ENCODE measurements at regions not wholly inside any gene's neighbourhood (a gene's known extent, or its start where the extent isn't known, plus 50 kb on each side); places are given as distances from the start of the nearest gene placed in this dataset.
"Not testable (repeated sequence)": the region's sequence is repeated elsewhere in the genome, so short reads cannot be mapped to it uniquely, and the experiment has no call there.

DNA sequence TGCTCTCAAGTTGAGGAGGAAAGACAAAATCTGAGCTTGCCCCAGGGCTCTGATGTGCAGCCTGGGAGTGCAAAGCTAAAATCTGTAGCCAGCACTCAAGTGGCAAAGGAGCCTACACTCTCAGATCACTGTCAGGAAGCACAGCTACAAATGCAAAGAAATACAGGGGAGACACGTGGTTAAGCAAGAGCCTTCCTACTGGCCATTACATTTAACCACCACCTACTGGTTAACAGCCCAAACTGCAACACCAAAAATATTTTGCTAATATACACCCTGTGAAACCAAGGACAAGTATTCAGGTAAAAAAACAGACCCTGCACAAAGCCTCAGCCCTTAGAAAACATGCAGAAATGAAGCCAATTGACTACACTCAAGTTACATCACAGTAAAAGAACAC is 170.4 kb upstream of the FGF16 start:
- DNase-seq (ENCODE audit: low read depth in 1 of 2, low spot score in 1 of 2), result no peak
- Histone ChIP-seq H3K4me3 (replicated peaks; ENCODE audit: insufficient read depth, low read length) (no peak overlapping the region), H3K27ac (replicated peaks) (no peak overlapping the region), H3K27me3 (ENCODE audit: insufficient read depth, poor library complexity, severe bottlenecking) (no peaks in the 10 kb centered on the region)
- TF ChIP-seq GABPA (IDR thresholded peaks at IDR 0.05; ENCODE audit: low read depth) (no peak), POLR2AphosphoS5 (IDR thresholded peaks at IDR 0.05; ENCODE audit: low read depth) (no peak), SPI1 (IDR thresholded peaks at IDR 0.05; ENCODE audit: borderline replicate concordance, low read depth) (no peak), CTCF (IDR thresholded peaks at IDR 0.05; ENCODE audit: insufficient read depth, low read length) (no peak), REST (IDR thresholded peaks at IDR 0.05; ENCODE audit: insufficient replicate concordance, low read depth) (no peak)

- H3K27ac ChIP-seq (replicated peaks), result no peak overlapping the region
- H3K4me3 ChIP-seq (replicated peaks; ENCODE audit: insufficient read depth, low read length), result no peak overlapping the region
- no peak for DNase-seq (ENCODE audit: low read depth in 1 of 2, low spot score in 1 of 2)
- H3K27me3 ChIP-seq (ENCODE audit: insufficient read depth, poor library complexity, severe bottlenecking), result no peaks in the 10 kb centered on the region
- TF ChIP-seq SPI1 (IDR thresholded peaks at IDR 0.05; ENCODE audit: borderline replicate concordance, low read depth), result no peak
- TF ChIP-seq POLR2AphosphoS5 (IDR thresholded peaks at IDR 0.05; ENCODE audit: low read depth), result no peak
- no peak for TF ChIP-seq CTCF (IDR thresholded peaks at IDR 0.05; ENCODE audit: insufficient read depth, low read length)
- TF ChIP-seq REST (IDR thresholded peaks at IDR 0.05; ENCODE audit: insufficient replicate concordance, low read depth), result no peak
- TF ChIP-seq GABPA (IDR thresholded peaks at IDR 0.05; ENCODE audit: low read depth), result no peak
These were observed 169.3 kb upstream of the FGF16 start for GRCh38 chrX:77277911-77278310.

- not testable (repeated sequence) for H3K4me3 ChIP-seq (replicated peaks; ENCODE audit: insufficient read depth, low read length); DNase-seq (ENCODE audit: low read depth in 1 of 2, low spot score in 1 of 2); H3K27me3 ChIP-seq (ENCODE audit: insufficient read depth, poor library complexity, severe bottlenecking); H3K27ac ChIP-seq (replicated peaks)
These were observed 167.8 kb upstream of the FGF16 start for GRCh38 chrX:77279373-77279772.

DNA sequence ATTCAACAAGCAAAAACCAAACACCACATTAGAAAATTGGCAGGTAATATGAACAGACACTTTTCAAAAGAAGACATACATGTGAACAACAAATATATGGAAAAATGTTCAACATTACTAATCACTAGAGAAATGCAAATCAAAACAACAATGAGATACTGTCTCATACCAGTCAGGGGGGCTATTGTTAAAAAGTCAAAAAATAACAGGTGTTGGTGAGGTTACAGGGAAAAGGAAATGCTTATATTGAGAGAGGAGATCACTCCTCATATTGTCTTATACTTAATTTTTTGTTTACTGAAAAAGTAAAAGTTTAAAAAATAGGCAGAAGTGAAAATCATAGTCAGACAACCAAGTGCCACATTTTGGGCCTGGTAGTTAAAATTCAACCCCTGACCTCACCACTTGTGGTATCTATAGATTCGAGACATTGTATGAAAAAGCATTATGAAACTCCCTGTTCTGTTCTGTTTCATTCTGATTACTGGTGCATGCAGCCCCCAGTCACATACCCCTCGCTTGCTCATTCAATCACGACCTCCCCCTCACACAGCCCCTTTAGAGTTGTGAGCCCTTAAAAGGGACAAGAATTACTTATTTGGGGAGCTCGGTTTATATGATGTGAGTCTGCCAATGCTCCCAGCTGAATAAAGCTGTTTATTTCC is 153.7 kb upstream of the FGF16 start:
- TF ChIP-seq POLR2AphosphoS5 (IDR thresholded peaks at IDR 0.05; ENCODE audit: low read depth) (no peak), SPI1 (IDR thresholded peaks at IDR 0.05; ENCODE audit: borderline replicate concordance, low read depth) (no peak), CTCF (IDR thresholded peaks at IDR 0.05; ENCODE audit: insufficient read depth, low read length) (no peak), GABPA (IDR thresholded peaks at IDR 0.05; ENCODE audit: low read depth) (no peak), REST (IDR thresholded peaks at IDR 0.05; ENCODE audit: insufficient replicate concordance, low read depth) (no peak)

More for the DNA sequence above, 153.7 kb upstream of the FGF16 start:
- H3K27me3 ChIP-seq (ENCODE audit: insufficient read depth, poor library complexity, severe bottlenecking), result no peaks in the 10 kb centered on the region
- no peak for DNase-seq (ENCODE audit: low read depth in 1 of 2, low spot score in 1 of 2)
- H3K4me3 ChIP-seq (replicated peaks; ENCODE audit: insufficient read depth, low read length), result no peak overlapping the region
- H3K27ac ChIP-seq (replicated peaks), result no peak overlapping the region
